K562 (cell line): ENCODE measurements at regions not wholly inside any gene's neighbourhood (a gene's known extent, or its start where the extent isn't known, plus 50 kb on each side); places are given as distances from the start of the nearest gene placed in this dataset.

Experiments used
- ETS2 ChIP-seq: IDR thresholded peaks from 2 replicates; pipeline ENCODE4 v1.6.1; 2016; ENCODE audit warnings: borderline replicate concordance, missing genetic modification characterization, mild to moderate bottlenecking, moderate library complexity, missing compliant biosample characterization; ENCODE audit not compliant: poor library complexity, severe bottlenecking
- ETV5 ChIP-seq: sonication (generic); formaldehyde crosslinking; IDR thresholded peaks from 2 replicates; pipeline ENCODE4 v1.4.0; 2020; ENCODE audit warnings: low read depth, mild to moderate bottlenecking, missing genetic modification reagents
- HINFP ChIP-seq: fragments of 450-650 bp; conservative IDR thresholded peaks from 2 replicates; pipeline ENCODE4 v1.6.1; 2016; ENCODE audit warnings: missing genetic modification characterization, low read depth, mild to moderate bottlenecking, control low read depth, missing compliant biosample characterization
- LEF1 ChIP-seq: fragments of 450-650 bp; IDR thresholded peaks from 2 replicates; pipeline ENCODE4 v1.6.1; 2016; ENCODE audit warnings: mild to moderate bottlenecking
- PRDM10 ChIP-seq: fragments of 450-650 bp; IDR thresholded peaks from 2 replicates; pipeline ENCODE4 v1.6.1; 2018; ENCODE audit not compliant: partially characterized antibody
- PTTG1 ChIP-seq: fragments of 450-650 bp; IDR thresholded peaks from 2 replicates; pipeline ENCODE4 v1.6.1; 2016; ENCODE audit warnings: low read depth, mild to moderate bottlenecking, missing genetic modification characterization, missing compliant biosample characterization
- REST ChIP-seq, 2 experiments: fragments of 450-650 bp; formaldehyde crosslinking in 1 of 2; IDR thresholded peaks; 2 replicates each; pipeline versions ENCODE4 v1.4.0 to v1.6.1; 2014 to 2020; ENCODE audit warnings: mild to moderate bottlenecking in 2 of 2, borderline replicate concordance in 1 of 2, low read depth in 1 of 2
- SIN3B ChIP-seq: fragments of 450-650 bp; IDR thresholded peaks from 2 replicates; pipeline ENCODE4 v1.6.1; 2017; ENCODE audit warnings: low read depth, mild to moderate bottlenecking, moderate library complexity
- SPI1 ChIP-seq: IDR thresholded peaks from 2 replicates; pipeline ENCODE4 v1.6.1; 2011; ENCODE audit warnings: low read depth, low read length, control low read depth, borderline replicate concordance
- ZNF277 ChIP-seq: fragments of 250-450 bp; sonication (Bioruptor Pico); IDR thresholded peaks from 2 replicates; pipeline ENCODE4 v1.8.0; 2022; ENCODE audit warnings: inconsistent platforms, mild to moderate bottlenecking, moderate library complexity, borderline replicate concordance

- TF ChIP-seq PRDM10 (peak; percentile 21), ZNF277 (CRISPR knock-in tag) (no peak), REST (IDR thresholded peaks at IDR 0.05; ENCODE audit: borderline replicate concordance) (no peak), REST (CRISPR knock-in tag; IDR thresholded peaks at IDR 0.05; ENCODE audit: low read depth) (no peak), LEF1 (no peak), HINFP (tag) (no peak), SPI1 (no peak), PTTG1 (no peak), ETS2 (tag) (no peak), ETV5 (CRISPR knock-in tag) (peak; percentile 74; the same call in 1 of the 2 replicates), SIN3B (no peak; the same call in 1 of the 2 replicates)
Observed at GRCh38 chr6:28816909-28817807, 106.6 kb downstream of the TRIM27 start (continued).
